PC-9 (cell line): ENCODE measurements at regions not wholly inside any gene's neighbourhood (a gene's known extent, or its start where the extent isn't known, plus 50 kb on each side); places are given as distances from the start of the nearest gene placed in this dataset.

Experiments used
- BruUV-seq: library from RNA; stranded (reverse); fragments of 400-500 nt; replicated peaks from 2 replicates; lab custom pipeline; 2021; lab: Mats Ljungman, UMichigan
- CTCF ChIA-PET: fragments of 300-600 bp; sonication (Branson Sonifier 250); formaldehyde crosslinking; loops from one replicate; lab custom pipeline; 2022; ENCODE audit warnings: antibody characterized with exemption; lab: Charles Lee
- POLR2A ChIA-PET: fragments of 300-600 bp; sonication (Branson Sonifier 250); formaldehyde crosslinking; loops from one replicate; lab custom pipeline; 2022; ENCODE audit warnings: antibody characterized with exemption; ENCODE audit not compliant: unreplicated experiment; lab: Charles Lee
- DNase-seq, 2 experiments: peaks; one replicate each; pipeline versions ENCODE4 v3.0.0 to v3.0.0-alpha.2; 2015 to 2022; ENCODE audit warnings: mixed read lengths in 1 of 2
- H2AFZ ChIP-seq: fragments of 200-600 bp; sonication (generic); 2 replicates; pipeline ENCODE4 v1.8.1; 2017; ENCODE audit warnings: antibody characterized with exemption
- H3F3A ChIP-seq: fragments of 200-600 bp; sonication (generic); 2 replicates; pipeline ENCODE4 v1.8.1; 2017; ENCODE audit warnings: antibody characterized with exemption, mild to moderate bottlenecking, low read depth; ENCODE audit not compliant: insufficient read depth
- H3K27ac ChIP-seq: fragments of 200-600 bp; sonication (generic); 2 replicates; pipeline ENCODE4 v1.6.1; 2016; ENCODE audit warnings: mixed run types
- H3K27me3 ChIP-seq: fragments of 200-600 bp; sonication (generic); 2 replicates; pipeline ENCODE4 v1.6.1; 2016; ENCODE audit warnings: low read depth, mixed run types; ENCODE audit not compliant: insufficient read depth
- H3K36me3 ChIP-seq: fragments of 200-600 bp; sonication (generic); 2 replicates; pipeline ENCODE4 v1.6.1; 2016; ENCODE audit warnings: low read depth, mixed run types
- H3K4me1 ChIP-seq: fragments of 200-600 bp; sonication (generic); replicated peaks from 2 replicates; pipeline ENCODE4 v1.6.1; 2016; ENCODE audit warnings: mixed run types; ENCODE audit not compliant: insufficient read depth
- H3K4me2 ChIP-seq: fragments of 200-600 bp; sonication (generic); 2 replicates; pipeline ENCODE4 v1.6.1; 2017; ENCODE audit warnings: mixed run types
- H3K4me3 ChIP-seq: fragments of 200-600 bp; sonication (generic); 2 replicates; pipeline ENCODE4 v1.6.1; 2016; ENCODE audit warnings: mixed run types
- H3K79me2 ChIP-seq: fragments of 200-600 bp; sonication (generic); 2 replicates; pipeline ENCODE4 v1.6.1; 2017; ENCODE audit warnings: low read depth, mixed run types
- H3K9me2 ChIP-seq: fragments of 200-600 bp; sonication (generic); 2 replicates; pipeline ENCODE4 v1.8.1; 2017; ENCODE audit warnings: mild to moderate bottlenecking; ENCODE audit not compliant: insufficient read depth
- H3K9me3 ChIP-seq: fragments of 200-600 bp; sonication (generic); 2 replicates; pipeline ENCODE4 v1.8.1; 2016; ENCODE audit warnings: low read depth; ENCODE audit not compliant: insufficient read depth
- H4K20me1 ChIP-seq: fragments of 200-600 bp; sonication (generic); 2 replicates; pipeline ENCODE4 v1.8.1; 2017; ENCODE audit not compliant: insufficient read depth
- EZH2 ChIP-seq: fragments of 200-600 bp; sonication (generic); IDR thresholded peaks from 2 replicates; pipeline ENCODE4 v1.8.0; 2017; ENCODE audit warnings: antibody characterized with exemption, low read depth
- intact Hi-C: fragments of 100-400 bp; cut with micrococcal nuclease; formaldehyde crosslinking; loops from one replicate; pipeline ENCODE4 v1.10.0; 2022; ENCODE audit not compliant: unreplicated experiment
- TF ChIP-seq, protein P1 (sequence below): fragments of 200-600 bp; sonication (generic); conservative IDR thresholded peaks from 2 replicates; pipeline ENCODE4 v1.6.1; 2017; ENCODE audit warnings: mixed run types, antibody characterized with exemption, mild to moderate bottlenecking, moderate library complexity

DNA sequence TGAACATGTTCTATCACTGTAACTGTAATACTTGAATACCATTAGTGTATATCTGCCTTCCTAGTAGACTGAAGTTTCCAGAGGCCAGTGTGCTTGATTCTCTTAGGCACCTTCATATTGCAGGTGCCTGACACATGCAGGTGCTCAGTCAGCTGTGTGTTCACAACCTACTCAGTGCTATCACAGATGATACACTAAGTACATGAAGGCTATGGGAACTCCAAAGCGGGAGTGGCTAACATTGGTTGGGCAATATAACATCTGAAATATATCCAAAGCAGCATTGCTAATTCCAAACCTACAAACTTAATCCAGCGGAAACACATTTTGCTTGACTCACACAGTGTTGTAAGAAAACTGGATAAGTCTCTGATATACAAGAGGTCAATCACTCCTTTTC, 539.3 kb upstream of the ISX start:
- Histone ChIP-seq H3K36me3 (no peaks in the 10 kb centered on the region), H3K9me3 (no peaks in the 10 kb centered on the region), H3K27ac (no peak overlapping the region), H3K4me1 (no peaks in the 10 kb centered on the region), H3F3A (no peaks in the 10 kb centered on the region), H3K9me2 (no peaks in the 10 kb centered on the region), H3K4me2 (no peak overlapping the region), H3K4me3 (no peak overlapping the region), H3K27me3 (no peaks in the 10 kb centered on the region), H2AFZ (no peak overlapping the region), H4K20me1 (no peaks in the 10 kb centered on the region), H3K79me2 (no peaks in the 10 kb centered on the region)
- no peak for DNase-seq
- intact Hi-C loops = no loop called here
- no peak for TF ChIP-seq EZH2
- TF ChIP-seq, protein P1, sequence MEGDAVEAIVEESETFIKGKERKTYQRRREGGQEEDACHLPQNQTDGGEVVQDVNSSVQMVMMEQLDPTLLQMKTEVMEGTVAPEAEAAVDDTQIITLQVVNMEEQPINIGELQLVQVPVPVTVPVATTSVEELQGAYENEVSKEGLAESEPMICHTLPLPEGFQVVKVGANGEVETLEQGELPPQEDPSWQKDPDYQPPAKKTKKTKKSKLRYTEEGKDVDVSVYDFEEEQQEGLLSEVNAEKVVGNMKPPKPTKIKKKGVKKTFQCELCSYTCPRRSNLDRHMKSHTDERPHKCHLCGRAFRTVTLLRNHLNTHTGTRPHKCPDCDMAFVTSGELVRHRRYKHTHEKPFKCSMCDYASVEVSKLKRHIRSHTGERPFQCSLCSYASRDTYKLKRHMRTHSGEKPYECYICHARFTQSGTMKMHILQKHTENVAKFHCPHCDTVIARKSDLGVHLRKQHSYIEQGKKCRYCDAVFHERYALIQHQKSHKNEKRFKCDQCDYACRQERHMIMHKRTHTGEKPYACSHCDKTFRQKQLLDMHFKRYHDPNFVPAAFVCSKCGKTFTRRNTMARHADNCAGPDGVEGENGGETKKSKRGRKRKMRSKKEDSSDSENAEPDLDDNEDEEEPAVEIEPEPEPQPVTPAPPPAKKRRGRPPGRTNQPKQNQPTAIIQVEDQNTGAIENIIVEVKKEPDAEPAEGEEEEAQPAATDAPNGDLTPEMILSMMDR = no peak
- POLR2A ChIA-PET = no interaction called here
- CTCF ChIA-PET = no interaction called here
- BruUV-seq = no TSS peak

GRCh38 chr22:34534101-34534500, 531.9 kb upstream of the ISX start:
- Histone ChIP-seq H3K9me3 (no peaks in the 10 kb centered on the region), H3F3A (no peaks in the 10 kb centered on the region), H3K36me3 (no peaks in the 10 kb centered on the region), H3K79me2 (no peaks in the 10 kb centered on the region), H3K4me1 (no peaks in the 10 kb centered on the region), H3K27me3 (0 out of 2 replicates have a peak, but pooled peaks cover 12% of the 10 kb centered on the region), H3K27ac (no peak overlapping the region), H3K4me2 (no peak overlapping the region), H3K4me3 (no peak overlapping the region), H3K9me2 (no peaks in the 10 kb centered on the region), H2AFZ (no peak overlapping the region), H4K20me1 (no peaks in the 10 kb centered on the region)
- ChIA-PET POLR2A (no interaction called here), CTCF (no interaction called here)
- no peak for DNase-seq
- BruUV-seq = no TSS peak
- intact Hi-C loops = no loop called here
- no peak for TF ChIP-seq EZH2
- TF ChIP-seq, protein P1 = no peak

DNA sequence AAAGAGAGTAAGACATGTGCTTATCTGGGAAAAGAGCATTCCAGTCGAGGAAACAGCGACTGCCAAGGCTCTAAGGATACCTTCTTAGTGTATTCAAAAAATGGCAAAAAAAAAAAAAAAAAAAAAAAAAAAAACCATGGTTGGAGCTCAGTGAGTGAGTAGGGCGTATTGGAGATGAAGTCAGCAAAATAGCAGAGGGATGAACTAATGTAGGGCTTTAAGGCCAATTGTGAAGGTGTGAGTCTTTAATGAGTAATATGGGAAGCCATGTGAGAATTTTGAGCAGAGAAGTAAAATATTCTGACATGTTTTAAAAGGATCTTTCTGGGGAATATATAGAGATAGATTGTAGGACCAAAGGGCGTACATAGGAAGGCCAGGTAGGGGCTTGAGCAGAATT, 498.6 kb upstream of the ISX start:
- intact Hi-C loops = no loop called here
- TF ChIP-seq, protein P1 = no peak
- no peak for TF ChIP-seq EZH2
- BruUV-seq = no TSS peak
- H2AFZ ChIP-seq = no peak overlapping the region
- H3K27ac ChIP-seq = no peak overlapping the region
- H3K4me2 ChIP-seq = no peak overlapping the region
- no peaks in the 10 kb centered on the region for H4K20me1 ChIP-seq
- DNase-seq = no peak
- CTCF ChIA-PET = no interaction called here
- no peak overlapping the region for H3K4me3 ChIP-seq
- POLR2A ChIA-PET = no interaction called here
- H3K9me2 ChIP-seq = no peaks in the 10 kb centered on the region
- no peaks in the 10 kb centered on the region for H3K36me3 ChIP-seq
- H3K9me3 ChIP-seq = no peaks in the 10 kb centered on the region; the same call in 1 of the 2 replicates
- no peaks in the 10 kb centered on the region for H3K27me3 ChIP-seq
- H3K4me1 ChIP-seq = no peaks in the 10 kb centered on the region
- no peaks in the 10 kb centered on the region for H3K79me2 ChIP-seq
- no peaks in the 10 kb centered on the region for H3F3A ChIP-seq
